Parathyroid adenoma (tissue), 2 donors: ENCODE measurements at regions not wholly inside any gene's neighbourhood (a gene's known extent, or its start where the extent isn't known, plus 50 kb on each side); places are given as distances from the start of the nearest gene placed in this dataset.

Source experiments
- H2AFZ ChIP-seq: fragments of 300-600 bp; sonication (generic); one replicate; pipeline ENCODE4 v1.7.0; 2017; ENCODE audit warnings: antibody characterized with exemption, mild to moderate bottlenecking
- H3K27ac ChIP-seq: fragments of 300-600 bp; sonication (generic); one replicate; pipeline ENCODE4 v1.7.0; 2017
- H3K27me3 ChIP-seq: fragments of 300-600 bp; sonication (generic); one replicate; pipeline ENCODE4 v1.7.0; 2017; ENCODE audit warnings: low read length; ENCODE audit not compliant: control insufficient read depth, insufficient read depth
- H3K36me3 ChIP-seq: fragments of 300-600 bp; sonication (generic); one replicate; pipeline ENCODE4 v1.7.0; 2017; ENCODE audit warnings: low read length; ENCODE audit not compliant: control insufficient read depth, insufficient read depth
- H3K4me1 ChIP-seq: fragments of 300-600 bp; sonication (generic); one replicate; pipeline ENCODE4 v1.7.0; 2017; ENCODE audit warnings: control low read depth
- H3K4me2 ChIP-seq: fragments of 300-600 bp; sonication (generic); one replicate; pipeline ENCODE4 v1.7.0; 2017; ENCODE audit warnings: low read length
- H3K4me3 ChIP-seq: fragments of 300-600 bp; sonication (generic); one replicate; pipeline ENCODE4 v1.7.0; 2017; ENCODE audit warnings: low read depth, low read length
- H3K79me2 ChIP-seq: fragments of 300-600 bp; sonication (generic); one replicate; pipeline ENCODE4 v1.7.0; 2017; ENCODE audit warnings: control low read depth
- H3K9ac ChIP-seq: fragments of 300-600 bp; sonication (generic); one replicate; pipeline ENCODE4 v1.7.0; 2017; ENCODE audit warnings: mild to moderate bottlenecking
- H3K9me3 ChIP-seq: fragments of 300-600 bp; sonication (generic); one replicate; pipeline ENCODE4 v1.7.0; 2017; ENCODE audit warnings: low read length; ENCODE audit not compliant: control insufficient read depth
- TF ChIP-seq, protein P1 (sequence below): fragments of 300-600 bp; sonication (generic); IDR thresholded peaks from one replicate; pipeline ENCODE4 v1.7.0; 2017; ENCODE audit warnings: antibody characterized with exemption, mild to moderate bottlenecking
- donor health status: primary hyperparathyroidism.

DNA sequence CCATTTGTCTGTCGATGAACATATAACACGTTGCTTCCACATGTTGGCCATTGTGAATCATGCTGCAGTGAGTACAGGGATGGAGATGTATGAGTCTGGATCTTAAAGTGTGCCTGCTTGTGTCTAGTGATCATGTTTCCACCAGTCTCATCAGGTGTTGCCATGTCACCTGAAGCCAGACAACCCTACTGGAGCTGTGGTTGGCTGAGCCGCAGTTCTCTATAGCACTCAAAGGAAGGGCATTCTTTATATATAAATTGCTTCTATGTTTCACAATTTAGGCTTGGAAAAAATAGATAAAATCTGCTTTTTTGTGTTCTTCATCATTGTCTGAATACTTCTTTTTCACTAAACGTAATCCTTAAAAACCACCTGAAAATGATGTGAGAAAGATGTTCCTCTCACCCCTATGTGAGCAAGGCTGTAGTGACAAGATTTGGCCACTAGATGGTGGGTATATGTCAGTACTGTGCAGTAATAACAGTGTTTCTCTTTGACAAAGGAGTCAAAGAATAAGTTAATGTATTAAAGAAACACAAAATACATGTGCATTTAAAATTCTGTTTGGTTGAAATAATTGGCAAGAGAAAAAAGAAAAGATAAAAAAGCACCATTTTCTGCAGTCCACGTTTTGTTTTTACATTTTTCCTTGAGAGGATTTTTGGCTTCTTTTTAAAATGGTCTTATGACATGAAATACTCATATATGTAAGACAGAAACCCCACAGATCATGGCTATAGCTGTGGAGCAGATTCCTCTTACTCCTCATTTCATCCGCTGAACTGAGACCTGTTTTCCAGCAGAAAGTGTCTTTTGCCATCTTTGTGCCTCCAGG, 394.5 kb upstream of the DPPA4 start:
- no peak overlapping the region for H3K4me2 ChIP-seq
- H3K27ac ChIP-seq, result no peak overlapping the region
- no peak overlapping the region for H2AFZ ChIP-seq
- no peak overlapping the region for H3K9ac ChIP-seq
- H3K4me3 ChIP-seq, result no peak overlapping the region
- H3K9me3 ChIP-seq, result no peaks in the 10 kb centered on the region
- no peaks in the 10 kb centered on the region for H3K79me2 ChIP-seq
- no peaks in the 10 kb centered on the region for H3K27me3 ChIP-seq
- TF ChIP-seq, protein P1, sequence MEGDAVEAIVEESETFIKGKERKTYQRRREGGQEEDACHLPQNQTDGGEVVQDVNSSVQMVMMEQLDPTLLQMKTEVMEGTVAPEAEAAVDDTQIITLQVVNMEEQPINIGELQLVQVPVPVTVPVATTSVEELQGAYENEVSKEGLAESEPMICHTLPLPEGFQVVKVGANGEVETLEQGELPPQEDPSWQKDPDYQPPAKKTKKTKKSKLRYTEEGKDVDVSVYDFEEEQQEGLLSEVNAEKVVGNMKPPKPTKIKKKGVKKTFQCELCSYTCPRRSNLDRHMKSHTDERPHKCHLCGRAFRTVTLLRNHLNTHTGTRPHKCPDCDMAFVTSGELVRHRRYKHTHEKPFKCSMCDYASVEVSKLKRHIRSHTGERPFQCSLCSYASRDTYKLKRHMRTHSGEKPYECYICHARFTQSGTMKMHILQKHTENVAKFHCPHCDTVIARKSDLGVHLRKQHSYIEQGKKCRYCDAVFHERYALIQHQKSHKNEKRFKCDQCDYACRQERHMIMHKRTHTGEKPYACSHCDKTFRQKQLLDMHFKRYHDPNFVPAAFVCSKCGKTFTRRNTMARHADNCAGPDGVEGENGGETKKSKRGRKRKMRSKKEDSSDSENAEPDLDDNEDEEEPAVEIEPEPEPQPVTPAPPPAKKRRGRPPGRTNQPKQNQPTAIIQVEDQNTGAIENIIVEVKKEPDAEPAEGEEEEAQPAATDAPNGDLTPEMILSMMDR, result peak; percentile 31
- H3K4me1 ChIP-seq, result no peaks in the 10 kb centered on the region
- H3K36me3 ChIP-seq, result no peaks in the 10 kb centered on the region

- Histone ChIP-seq H2AFZ (no peak overlapping the region), H3K27me3 (no peaks in the 10 kb centered on the region), H3K9ac (no peak overlapping the region), H3K36me3 (no peaks in the 10 kb centered on the region), H3K4me3 (no peak overlapping the region), H3K27ac (no peak overlapping the region), H3K4me1 (no peaks in the 10 kb centered on the region), H3K4me2 (no peak overlapping the region), H3K79me2 (no peaks in the 10 kb centered on the region), H3K9me3 (no peaks in the 10 kb centered on the region)
- TF ChIP-seq, protein P1, result no peak
These were observed 406.6 kb upstream of the DPPA4 start for GRCh38 chr3:109743981-109744380.

- Histone ChIP-seq H3K27ac (no peak overlapping the region), H2AFZ (no peak overlapping the region), H3K4me2 (no peak overlapping the region), H3K4me1 (no peaks in the 10 kb centered on the region), H3K36me3 (no peaks in the 10 kb centered on the region), H3K27me3 (no peaks in the 10 kb centered on the region), H3K79me2 (no peaks in the 10 kb centered on the region), H3K9ac (no peak overlapping the region), H3K9me3 (no peaks in the 10 kb centered on the region), H3K4me3 (no peak overlapping the region)
- TF ChIP-seq, protein P1, result no peak
These were observed 435.2 kb upstream of the DPPA4 start for GRCh38 chr3:109772520-109772919.

DNA sequence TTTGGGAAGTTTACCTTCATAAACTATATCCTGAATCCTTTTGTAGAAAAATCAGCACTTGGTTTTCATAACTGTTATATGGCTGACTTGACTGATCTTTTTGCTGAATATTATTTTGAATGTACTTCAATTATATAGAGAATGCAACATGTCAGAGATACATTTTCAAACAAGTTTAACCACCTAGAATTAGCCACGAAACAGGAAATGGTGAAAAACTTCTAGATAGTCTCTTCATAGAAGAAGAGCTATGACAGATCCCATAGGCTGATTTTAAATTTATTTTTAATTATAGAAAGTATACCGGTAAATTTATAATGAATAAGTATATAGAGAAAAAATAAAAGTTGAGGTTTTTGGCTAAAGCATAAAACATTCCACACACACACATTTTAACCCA, 436.8 kb upstream of the DPPA4 start:
- H3K36me3 ChIP-seq, result no peaks in the 10 kb centered on the region
- H3K4me2 ChIP-seq, result no peak overlapping the region
- H3K27ac ChIP-seq, result no peak overlapping the region
- H3K9ac ChIP-seq, result no peak overlapping the region
- no peaks in the 10 kb centered on the region for H3K9me3 ChIP-seq
- H3K4me1 ChIP-seq, result no peaks in the 10 kb centered on the region
- no peaks in the 10 kb centered on the region for H3K27me3 ChIP-seq
- TF ChIP-seq, protein P1, result no peak
- no peak overlapping the region for H3K4me3 ChIP-seq
- no peak overlapping the region for H2AFZ ChIP-seq
- H3K79me2 ChIP-seq, result no peaks in the 10 kb centered on the region

- Histone ChIP-seq H3K27me3 (no peaks in the 10 kb centered on the region), H3K4me1 (no peaks in the 10 kb centered on the region), H3K79me2 (no peaks in the 10 kb centered on the region), H3K4me3 (no peak overlapping the region), H3K36me3 (no peaks in the 10 kb centered on the region), H3K27ac (no peak overlapping the region), H3K9me3 (no peaks in the 10 kb centered on the region), H3K4me2 (no peak overlapping the region), H2AFZ (no peak overlapping the region), H3K9ac (no peak overlapping the region)
- TF ChIP-seq, protein P1, result no peak
These were observed 446.9 kb upstream of the DPPA4 start for GRCh38 chr3:109784285-109784684.
